ENCODE measurements at regions not wholly inside any gene's neighbourhood (a gene's known extent, or its start where the extent isn't known, plus 50 kb on each side); places are given as distances from the start of the nearest gene placed in this dataset.

GRCh38 chr5:144085381-144085780 is 85.1 kb downstream of the YIPF5 start:
- H3K9me3 ChIP-seq: peaks cover 0 to 22% (median 19%) of the 10 kb centered on the region in 8 donors
- no peak overlapping the region for H3K27ac ChIP-seq
- no peaks in the 10 kb centered on the region for H3K27me3 ChIP-seq (replicated peaks in 1 of 7)
- WGBS, 5 donors: 82 to 91% (median 86%) methylated on average over 3 of the region's 3 CpGs
- H3K4me3 ChIP-seq: no peak overlapping the region
- no peaks in the 10 kb centered on the region for H3K36me3 ChIP-seq
- intact Hi-C loops (cut with DNase I; ENCODE audit: low total_unique reads): no loop called here
- TF ChIP-seq CTCF (IDR thresholded peaks at IDR 0.05 in 8 of 11, conservative IDR thresholded peaks at IDR 0.05 in 3 of 11) (no peak), POLR2A (IDR thresholded peaks at IDR 0.05) (no peak), POLR2AphosphoS5 (IDR thresholded peaks at IDR 0.05) (no peak)
- no peak for DNase-seq
- peaks cover 0 to 5% (median 0%) of the 10 kb centered on the region in 6 donors for H3K4me1 ChIP-seq

GRCh38 chr5:144086295-144086694 is 84.2 kb downstream of the YIPF5 start:
- WGBS, 5 donors: 77 to 90% (median 86%) methylated on average over 3 of the region's 3 CpGs
- TF ChIP-seq POLR2A (IDR thresholded peaks at IDR 0.05): no peak
- no peak for TF ChIP-seq POLR2AphosphoS5 (IDR thresholded peaks at IDR 0.05)
- TF ChIP-seq CTCF (IDR thresholded peaks at IDR 0.05 in 8 of 11, conservative IDR thresholded peaks at IDR 0.05 in 3 of 11): no peak
- intact Hi-C loops (cut with DNase I; ENCODE audit: low total_unique reads): no loop called here
- DNase-seq: no peak
- Histone ChIP-seq H3K27me3 (replicated peaks in 1 of 7) (no peaks in the 10 kb centered on the region), H3K36me3 (no peaks in the 10 kb centered on the region), H3K4me1 (peaks cover 0 to 5% (median 0%) of the 10 kb centered on the region in 6 donors), H3K27ac (no peak overlapping the region), H3K4me3 (no peak overlapping the region), H3K9me3 (peaks cover 0 to 13% (median 10%) of the 10 kb centered on the region in 8 donors)

- no peak for TF ChIP-seq POLR2AphosphoS5 (IDR thresholded peaks at IDR 0.05)
- no peak for TF ChIP-seq POLR2A (IDR thresholded peaks at IDR 0.05)
- TF ChIP-seq CTCF (IDR thresholded peaks at IDR 0.05 in 8 of 11, conservative IDR thresholded peaks at IDR 0.05 in 3 of 11): no peak
- intact Hi-C loops (cut with DNase I; ENCODE audit: low total_unique reads): no loop called here
- DNase-seq: no peak
- Histone ChIP-seq H3K9me3 (peaks cover 0 to under 1% (median 0%) of the 10 kb centered on the region in 8 donors), H3K4me3 (no peak overlapping the region), H3K36me3 (no peaks in the 10 kb centered on the region), H3K4me1 (peaks cover 0 to 5% (median 0%) of the 10 kb centered on the region in 6 donors), H3K27ac (no peak overlapping the region), H3K27me3 (replicated peaks in 1 of 7) (no peaks in the 10 kb centered on the region)
- WGBS, 5 donors: 80 to 95% (median 84%) methylated on average over 1 of the region's 1 CpG
These were observed 82.9 kb downstream of the YIPF5 start for GRCh38 chr5:144087576-144087975.

- Histone ChIP-seq H3K27ac (no peak overlapping the region), H3K4me1 (peaks cover 0 to 5% (median 0%) of the 10 kb centered on the region in 6 donors), H3K9me3 (no peaks in the 10 kb centered on the region), H3K27me3 (replicated peaks in 1 of 7) (no peaks in the 10 kb centered on the region), H3K36me3 (no peaks in the 10 kb centered on the region), H3K4me3 (no peak overlapping the region)
- WGBS, 5 donors: 85 to 94% (median 88%) methylated on average over 3 of the region's 3 CpGs
- TF ChIP-seq POLR2A (IDR thresholded peaks at IDR 0.05) (no peak), POLR2AphosphoS5 (IDR thresholded peaks at IDR 0.05) (no peak), CTCF (IDR thresholded peaks at IDR 0.05 in 8 of 11, conservative IDR thresholded peaks at IDR 0.05 in 3 of 11) (no peak)
- intact Hi-C loops (cut with DNase I; ENCODE audit: low total_unique reads): no loop called here
- DNase-seq: no peak
These were observed 82.0 kb downstream of the YIPF5 start for GRCh38 chr5:144088206-144089064.
